ENCODE measurements at regions not wholly inside any gene's neighbourhood (a gene's known extent, or its start where the extent isn't known, plus 50 kb on each side); places are given as distances from the start of the nearest gene placed in this dataset.

GRCh38 chr5:30849931-30850710, 343.4 kb upstream of the CDH6 start (continued):
- TF ChIP-seq TSHZ2 (CRISPR knock-in tag; IDR thresholded peaks at IDR 0.05): no peak

GRCh38 chr5:30846171-30846570, 347.3 kb upstream of the CDH6 start:
- no peak for TF ChIP-seq RARB (CRISPR knock-in tag; IDR thresholded peaks at IDR 0.05)
- ATAC-seq: no peak

GRCh38 chr5:30845194-30845593, 348.3 kb upstream of the CDH6 start:
- no peak for ATAC-seq
- TF ChIP-seq TCF4 (CRISPR knock-in tag; IDR thresholded peaks at IDR 0.05; ENCODE audit: borderline replicate concordance): no peak
- TF ChIP-seq CREB5 (CRISPR knock-in tag; IDR thresholded peaks at IDR 0.05; ENCODE audit: low read depth): no peak
- TF ChIP-seq ZFP3 (CRISPR knock-in tag; IDR thresholded peaks at IDR 0.05): no peak
- TF ChIP-seq ARNTL (CRISPR knock-in tag; IDR thresholded peaks at IDR 0.05; ENCODE audit: borderline replicate concordance, low read depth): no peak
- no peak for TF ChIP-seq SNAI2 (CRISPR knock-in tag; IDR thresholded peaks at IDR 0.05)
- TF ChIP-seq TOX (CRISPR knock-in tag; IDR thresholded peaks at IDR 0.05; ENCODE audit: borderline replicate concordance): no peak
- no peak for TF ChIP-seq ZC3H10 (CRISPR knock-in tag; IDR thresholded peaks at IDR 0.05)
- no peak for TF ChIP-seq ZNF70 (CRISPR knock-in tag; IDR thresholded peaks at IDR 0.05)
- no peak for TF ChIP-seq OSR1 (CRISPR knock-in tag; IDR thresholded peaks at IDR 0.05)

- TF ChIP-seq RARB (CRISPR knock-in tag; IDR thresholded peaks at IDR 0.05): no peak
- no peak for TF ChIP-seq PATZ1 (CRISPR knock-in tag; IDR thresholded peaks at IDR 0.05; ENCODE audit: borderline replicate concordance)
- no peak for TF ChIP-seq ESRRG (CRISPR knock-in tag; IDR thresholded peaks at IDR 0.05)
- TF ChIP-seq CSDC2 (CRISPR knock-in tag; IDR thresholded peaks at IDR 0.05): no peak
- no peak for TF ChIP-seq ZFP3 (CRISPR knock-in tag; IDR thresholded peaks at IDR 0.05)
- no peak for TF ChIP-seq ARNTL (CRISPR knock-in tag; IDR thresholded peaks at IDR 0.05; ENCODE audit: borderline replicate concordance, low read depth)
- ATAC-seq: no peak
Measured at GRCh38 chr5:30843541-30843940, 349.9 kb upstream of the CDH6 start.

GRCh38 chr5:30839956-30840355, 353.5 kb upstream of the CDH6 start:
- ATAC-seq: no peak

More at GRCh38 chr5:30839956-30840355, 353.5 kb upstream of the CDH6 start:
- TF ChIP-seq ZNF565 (CRISPR knock-in tag; conservative IDR thresholded peaks at IDR 0.05; ENCODE audit: low read depth) (no peak), TOX (CRISPR knock-in tag; IDR thresholded peaks at IDR 0.05; ENCODE audit: borderline replicate concordance) (no peak), TCF4 (CRISPR knock-in tag; IDR thresholded peaks at IDR 0.05; ENCODE audit: borderline replicate concordance) (no peak), PATZ1 (CRISPR knock-in tag; IDR thresholded peaks at IDR 0.05; ENCODE audit: borderline replicate concordance) (no peak), ZC3H10 (CRISPR knock-in tag; IDR thresholded peaks at IDR 0.05) (no peak), RARB (CRISPR knock-in tag; IDR thresholded peaks at IDR 0.05) (no peak), OSR1 (CRISPR knock-in tag; IDR thresholded peaks at IDR 0.05) (no peak), POU6F1 (CRISPR knock-in tag; IDR thresholded peaks at IDR 0.05; ENCODE audit: borderline replicate concordance, low read depth) (no peak), CSRNP3 (CRISPR knock-in tag; IDR thresholded peaks at IDR 0.05) (no peak), CREB5 (CRISPR knock-in tag; IDR thresholded peaks at IDR 0.05; ENCODE audit: low read depth) (no peak)

Measured in SK-N-SH treated with all-trans-retinoic acid at 6 μM for 48 hours (cell line).